Small intestine (tissue), 7 donors: ENCODE measurements at regions not wholly inside any gene's neighbourhood (a gene's known extent, or its start where the extent isn't known, plus 50 kb on each side); places are given as distances from the start of the nearest gene placed in this dataset.

Experiments used
- DNase-seq, 2 donors: peaks; one replicate each; pipeline versions ENCODE4 v3.0.0 to v3.0.0-alpha.2; 2013
- FAIRE-seq: peaks from 2 replicates; lab custom pipeline; 2012; peaks lifted over from hg19 to GRCh38; lab: Jason Lieb, UNC
- H3K27ac ChIP-seq, 3 donors: one replicate each; pipeline ENCODE4 v1.5.1; 2013; ENCODE audit warnings: low read length in 2 of 3, mild to moderate bottlenecking in 2 of 3, control low read depth in 1 of 3, inconsistent platforms in 1 of 3, low read depth in 1 of 3, moderate library complexity in 1 of 3
- H3K27me3 ChIP-seq, 3 donors: one replicate each; pipeline ENCODE4 v1.6.1; 2013; ENCODE audit warnings: low read length in 3 of 3, inconsistent platforms in 1 of 3; ENCODE audit not compliant: control insufficient read depth in 3 of 3, insufficient read depth in 3 of 3
- H3K36me3 ChIP-seq, 3 donors: one replicate each; pipeline ENCODE4 v1.6.1; 2013; ENCODE audit warnings: low read length in 3 of 3, inconsistent platforms in 1 of 3, low read depth in 1 of 3, mild to moderate bottlenecking in 1 of 3, moderate library complexity in 1 of 3; ENCODE audit not compliant: control insufficient read depth in 3 of 3, insufficient read depth in 2 of 3
- H3K4me1 ChIP-seq, 3 donors: one replicate each; pipeline ENCODE4 v1.6.1; 2013; ENCODE audit warnings: low read length in 2 of 3, inconsistent platforms in 1 of 3, low read depth in 1 of 3, mild to moderate bottlenecking in 1 of 3, moderate library complexity in 1 of 3; ENCODE audit not compliant: control insufficient read depth in 3 of 3, insufficient read depth in 2 of 3
- H3K4me3 ChIP-seq, 3 donors: one replicate each; pipeline ENCODE4 v1.5.1; 2013; ENCODE audit warnings: low read length in 3 of 3, control low read depth in 1 of 3, inconsistent platforms in 1 of 3, low read depth in 1 of 3, mild to moderate bottlenecking in 1 of 3, moderate library complexity in 1 of 3
- H3K9me3 ChIP-seq, 2 donors: one replicate each; pipeline ENCODE4 v1.6.1; 2013; ENCODE audit warnings: low read depth in 1 of 2, low read length in 1 of 2; ENCODE audit not compliant: control insufficient read depth in 2 of 2, insufficient read depth in 1 of 2
- WGBS, 3 donors: extraction: QIAGEN DNeasy Blood & Tissue Kit; methylation state at CpG; one replicate each; pipeline ENCODE4 v1.1.7; 2013; 5-methylcytosine and 5-hydroxymethylcytosine counted together
- donor health status: healthy with polysubstance abuse.
- donor health status: control.
- donor health status: control.
- donor health status: Bipolar disorder and iron deficiency.
- donor health status: healthy.

DNA sequence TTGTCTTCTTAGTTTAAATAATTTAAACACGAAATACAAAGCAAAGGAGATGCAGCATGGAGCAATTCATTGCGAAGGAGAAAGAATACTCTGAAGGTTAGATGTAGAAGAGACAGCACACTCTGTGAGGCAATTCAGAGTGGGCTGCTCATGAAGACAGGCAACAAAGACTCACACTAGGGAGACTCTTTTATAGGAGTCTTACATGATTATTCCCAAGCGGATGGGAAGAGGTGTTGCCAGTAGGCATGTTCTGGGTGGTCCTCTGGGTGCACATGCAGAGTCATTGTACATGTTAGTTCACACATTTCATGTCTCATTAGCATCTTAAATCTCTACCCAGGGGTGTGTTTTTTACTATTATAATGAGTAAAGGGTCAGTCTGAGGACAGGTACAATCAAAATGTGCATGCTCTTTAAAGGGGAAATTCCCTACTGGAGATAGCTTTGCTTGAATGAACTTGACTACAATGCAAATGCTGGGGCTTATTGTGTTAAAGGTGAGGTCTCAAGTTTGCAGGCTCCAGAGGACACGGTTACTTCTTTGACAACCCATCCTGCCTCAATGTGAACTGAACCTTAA, 275.5 kb downstream of the CDH19 start:
- no peak for FAIRE-seq

DNA sequence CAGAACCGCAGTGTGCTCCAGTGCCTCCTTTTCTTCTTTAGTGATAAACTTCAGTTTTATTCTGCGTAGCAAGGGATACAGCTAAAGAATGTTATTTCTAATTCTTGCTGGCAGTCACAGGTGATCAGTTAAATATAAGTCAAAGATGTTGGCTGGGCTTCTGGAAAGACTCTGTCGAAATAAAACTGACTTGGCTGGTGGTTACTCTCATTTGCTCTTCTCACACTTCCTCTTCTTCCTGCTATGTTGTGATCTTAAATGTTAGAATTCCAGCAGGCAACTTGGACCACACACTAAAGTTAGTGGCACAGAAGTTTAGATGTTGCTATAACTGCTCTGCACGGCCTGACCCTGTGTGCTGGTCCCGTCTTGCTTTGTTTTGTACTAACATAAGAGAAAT, 278.6 kb downstream of the CDH19 start:
- Histone ChIP-seq H3K4me3 (no peak overlapping the region), H3K36me3 (no peaks in the 10 kb centered on the region), H3K27ac (no peak overlapping the region), H3K27me3 (no peaks in the 10 kb centered on the region), H3K9me3 (no peaks in the 10 kb centered on the region), H3K4me1 (no peaks in the 10 kb centered on the region)
- 72 to 83% (median 81%) methylated on average over 5 of the region's 5 CpGs for WGBS, 3 donors
- FAIRE-seq (no peak), DNase-seq (no peak)

More for the DNA sequence above, 275.5 kb downstream of the CDH19 start:
- no peaks in the 10 kb centered on the region for H3K27me3 ChIP-seq
- no peak overlapping the region for H3K4me3 ChIP-seq
- DNase-seq = no peak
- WGBS, 3 donors = 75 to 81% (median 76%) methylated on average over 4 of the region's 4 CpGs
- no peaks in the 10 kb centered on the region for H3K9me3 ChIP-seq
- no peak overlapping the region for H3K27ac ChIP-seq
- H3K4me1 ChIP-seq = no peaks in the 10 kb centered on the region
- H3K36me3 ChIP-seq = no peaks in the 10 kb centered on the region

- H3K27me3 ChIP-seq = no peaks in the 10 kb centered on the region
- WGBS, 3 donors = 75 to 82% (median 80%) methylated on average over 2 of the region's 2 CpGs
- DNase-seq (no peak), FAIRE-seq (no peak)
- no peaks in the 10 kb centered on the region for H3K4me1 ChIP-seq
- no peak overlapping the region for H3K27ac ChIP-seq
- H3K36me3 ChIP-seq = no peaks in the 10 kb centered on the region
- H3K4me3 ChIP-seq = no peak overlapping the region
- no peaks in the 10 kb centered on the region for H3K9me3 ChIP-seq
Measured at GRCh38 chr18:66324616-66325015, 279.3 kb downstream of the CDH19 start.

DNA sequence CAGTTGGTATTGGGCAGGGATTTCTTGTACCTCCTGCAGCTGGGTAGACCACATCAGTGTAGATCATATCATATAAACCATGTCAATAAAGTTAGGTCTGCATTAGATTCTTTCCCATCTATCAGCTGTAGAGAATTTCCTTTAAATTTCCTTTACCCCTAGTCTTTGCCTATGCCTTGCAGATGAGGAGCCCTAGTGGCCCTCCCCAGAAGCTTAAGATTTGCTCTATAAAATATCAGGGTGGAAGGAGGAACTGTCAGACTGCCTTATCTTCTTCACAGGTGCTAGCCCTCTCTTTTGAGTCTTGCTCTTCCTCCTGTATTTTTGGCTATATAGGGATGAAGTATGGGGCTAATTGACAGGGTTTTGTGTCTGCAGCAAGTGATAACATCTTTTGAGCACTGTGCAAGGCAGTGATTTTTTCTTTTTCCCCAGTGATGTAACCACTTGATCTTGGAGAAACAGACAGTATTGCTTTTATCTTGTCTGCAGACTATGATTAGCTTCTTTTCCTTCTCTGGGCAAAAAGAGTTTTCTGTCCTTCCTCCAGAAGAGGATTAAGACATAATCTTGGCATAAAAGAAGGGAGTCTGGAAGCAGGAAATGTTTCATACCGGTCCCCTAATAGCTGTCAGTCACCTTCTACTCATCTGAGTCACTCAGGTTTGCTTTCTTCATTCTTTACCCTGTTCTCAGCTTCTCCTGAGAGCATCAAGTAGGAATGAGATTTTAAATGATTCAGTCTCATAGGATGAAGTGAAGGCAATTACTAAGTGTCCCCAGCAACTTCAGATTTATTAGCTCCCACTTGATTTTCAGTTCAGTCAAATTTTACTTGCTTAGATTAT, 286.4 kb downstream of the CDH19 start:
- Histone ChIP-seq H3K36me3 (no peaks in the 10 kb centered on the region), H3K9me3 (no peaks in the 10 kb centered on the region), H3K27ac (no peak overlapping the region), H3K4me1 (no peaks in the 10 kb centered on the region), H3K27me3 (no peaks in the 10 kb centered on the region), H3K4me3 (no peak overlapping the region)
- DNase-seq (no peak), FAIRE-seq (no peak)
- whole genome bisulfite sequencing, 3 donors = 44 to 64% (median 48%) methylated on average over 1 of the region's 1 CpG

GRCh38 chr18:66316701-66317100, 287.2 kb downstream of the CDH19 start:
- Histone ChIP-seq H3K36me3 (no peaks in the 10 kb centered on the region), H3K4me1 (no peaks in the 10 kb centered on the region), H3K27ac (no peak overlapping the region), H3K4me3 (no peak overlapping the region), H3K9me3 (no peaks in the 10 kb centered on the region), H3K27me3 (no peaks in the 10 kb centered on the region)
- DNase-seq (no peak), FAIRE-seq (no peak)
- 57 to 60% (median 59%) methylated on average over 4 of the region's 4 CpGs for WGBS, 3 donors

DNA sequence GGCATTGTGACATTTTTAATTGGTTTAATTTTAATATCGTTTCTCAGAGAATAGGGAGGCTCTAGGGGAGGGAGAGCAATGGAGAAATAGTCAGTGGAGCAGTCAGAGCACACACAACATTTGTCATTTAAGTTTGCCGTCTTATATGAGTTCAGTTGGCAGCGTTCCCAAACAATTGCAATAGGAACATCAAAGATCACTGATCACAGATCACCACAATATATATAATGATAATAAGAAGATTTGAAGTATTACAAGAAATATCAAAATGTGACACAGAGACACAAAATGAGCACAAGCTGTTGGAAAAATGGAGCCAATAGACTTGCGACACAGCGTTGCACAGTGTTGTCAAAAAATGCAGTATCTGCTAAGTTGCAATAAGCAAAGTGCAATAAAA, 303.7 kb downstream of the CDH19 start:
- no peaks in the 10 kb centered on the region for H3K36me3 ChIP-seq
- H3K27me3 ChIP-seq = no peaks in the 10 kb centered on the region
- peaks cover 0 to 3% of the 10 kb centered on the region in 2 donors for H3K9me3 ChIP-seq
- H3K4me3 ChIP-seq = no peak overlapping the region
- 76 to 83% (median 79%) methylated on average over 5 of the region's 5 CpGs for WGBS, 3 donors
- no peak overlapping the region for H3K27ac ChIP-seq
- DNase-seq (no peak), FAIRE-seq (no peak)
- H3K4me1 ChIP-seq = no peaks in the 10 kb centered on the region

- no peaks in the 10 kb centered on the region for H3K36me3 ChIP-seq
- H3K4me3 ChIP-seq = no peak overlapping the region
- no peaks in the 10 kb centered on the region for H3K4me1 ChIP-seq
- no peaks in the 10 kb centered on the region for H3K9me3 ChIP-seq
- FAIRE-seq = no peak
- DNase-seq = no peak
- H3K27ac ChIP-seq = no peak overlapping the region
- 60 to 67% (median 65%) methylated on average over 2 of the region's 2 CpGs for whole genome bisulfite sequencing, 3 donors
- no peaks in the 10 kb centered on the region for H3K27me3 ChIP-seq
Measured at GRCh38 chr18:66280470-66280869, 323.4 kb downstream of the CDH19 start.

GRCh38 chr18:66271962-66272361, 331.9 kb downstream of the CDH19 start:
- no peak overlapping the region for H3K4me3 ChIP-seq
- DNase-seq (no peak), FAIRE-seq (no peak)
- H3K9me3 ChIP-seq = peaks cover 1 to 12% of the 10 kb centered on the region in 2 donors
- no peaks in the 10 kb centered on the region for H3K27me3 ChIP-seq
- no peaks in the 10 kb centered on the region for H3K4me1 ChIP-seq
- WGBS, 3 donors = 22 to 32% (median 24%) methylated on average over 4 of the region's 4 CpGs
- H3K36me3 ChIP-seq = no peaks in the 10 kb centered on the region
- no peak overlapping the region for H3K27ac ChIP-seq
